Motor neuron (in vitro differentiated cells): ENCODE measurements at regions not wholly inside any gene's neighbourhood (a gene's known extent, or its start where the extent isn't known, plus 50 kb on each side); places are given as distances from the start of the nearest gene placed in this dataset.
"Not testable (repeated sequence)": the region's sequence is repeated elsewhere in the genome, so short reads cannot be mapped to it uniquely, and the experiment has no call there.

Experiments
- ATAC-seq, 8 experiments: fragments of 200-7000 bp; cut with Tn5 transposase; replicated peaks in 6 of 8; 2 replicates each; pipeline ENCODE4 v1.8.0; 2021; ENCODE audit warnings: mild to moderate bottlenecking in 8 of 8, moderate library complexity in 8 of 8
- H3K27ac ChIP-seq, 2 donors: fragments of 250-450 bp; sonication (Bioruptor Pico); 2 replicates each; pipeline ENCODE4 v1.9.0; 2021; ENCODE audit warnings: antibody characterized with exemption in 2 of 2, mild to moderate bottlenecking in 2 of 2, moderate library complexity in 1 of 2
- H3K4me1 ChIP-seq, 2 donors: fragments of 250-450 bp; sonication (Bioruptor Pico); replicated peaks in 1 of 2; 2 replicates each; pipeline ENCODE4 v1.6.1; 2021; ENCODE audit warnings: antibody characterized with exemption in 2 of 2, mild to moderate bottlenecking in 2 of 2, moderate library complexity in 1 of 2
- H3K4me3 ChIP-seq, 5 donors: fragments of 250-450 bp; sonication (Bioruptor Pico); 2 replicates each; pipeline ENCODE4 v1.9.0; 2021; ENCODE audit warnings: antibody characterized with exemption in 5 of 5, mild to moderate bottlenecking in 5 of 5, moderate library complexity in 4 of 5
- WGBS, 10 experiments: fragments of 450-650 bp; shearing (Covaris generic); methylation state at CpG; one replicate each; pipeline ENCODE4 v1.0.0; 2022; 5-methylcytosine and 5-hydroxymethylcytosine counted together
- in situ Hi-C, 9 experiments: fragments of 400-800 bp; cut with MboI; loops; one replicate each; pipeline ENCODE4 v1.15.0; 2021; ENCODE audit warnings: low sequenced_read_pairs in 9 of 9, low pct_unique_long_range_greater_than_20kb in 2 of 9; ENCODE audit not compliant: unreplicated experiment in 9 of 9

- WGBS, 10 experiments = 0 to 58% (median 26%) methylated on average over 1 to 4 of the region's 6 CpGs; no CpG with 5 or more reads in 1 of the 10 experiments
- in situ Hi-C loops = loop anchor here in 1 of 9 experiments (25.0 kb wide), 1 partner anchor 89 kb away; no protein-coding TSS in a partner anchor
- peak in 5 of 8 experiments; percentile 26 to 69 (median 49) for ATAC-seq
- peak overlapping the region; percentile 31 to 32 for H3K27ac ChIP-seq
- H3K4me3 ChIP-seq = no peak overlapping the region
- H3K4me1 ChIP-seq = peaks cover 50 to 58% of the 10 kb centered on the region in 2 donors
Observed at GRCh38 chr21:32951041-32951440, 74.7 kb upstream of the OLIG2 start.

GRCh38 chr21:32954353-32954752, 71.4 kb upstream of the OLIG2 start:
- no peak for ATAC-seq
- in situ Hi-C loops = loop anchor here in 1 of 9 experiments (25.0 kb wide), 1 partner anchor 92 kb away; no protein-coding TSS in a partner anchor
- H3K4me3 ChIP-seq = no peak overlapping the region
- no peak overlapping the region for H3K27ac ChIP-seq
- H3K4me1 ChIP-seq = peaks cover 77 to 79% of the 10 kb centered on the region in 2 donors
- 15 to 71% (median 39%) methylated on average over 1 to 6 of the region's 7 CpGs; no CpG with 5 or more reads in 2 of the 10 experiments for WGBS, 10 experiments

DNA sequence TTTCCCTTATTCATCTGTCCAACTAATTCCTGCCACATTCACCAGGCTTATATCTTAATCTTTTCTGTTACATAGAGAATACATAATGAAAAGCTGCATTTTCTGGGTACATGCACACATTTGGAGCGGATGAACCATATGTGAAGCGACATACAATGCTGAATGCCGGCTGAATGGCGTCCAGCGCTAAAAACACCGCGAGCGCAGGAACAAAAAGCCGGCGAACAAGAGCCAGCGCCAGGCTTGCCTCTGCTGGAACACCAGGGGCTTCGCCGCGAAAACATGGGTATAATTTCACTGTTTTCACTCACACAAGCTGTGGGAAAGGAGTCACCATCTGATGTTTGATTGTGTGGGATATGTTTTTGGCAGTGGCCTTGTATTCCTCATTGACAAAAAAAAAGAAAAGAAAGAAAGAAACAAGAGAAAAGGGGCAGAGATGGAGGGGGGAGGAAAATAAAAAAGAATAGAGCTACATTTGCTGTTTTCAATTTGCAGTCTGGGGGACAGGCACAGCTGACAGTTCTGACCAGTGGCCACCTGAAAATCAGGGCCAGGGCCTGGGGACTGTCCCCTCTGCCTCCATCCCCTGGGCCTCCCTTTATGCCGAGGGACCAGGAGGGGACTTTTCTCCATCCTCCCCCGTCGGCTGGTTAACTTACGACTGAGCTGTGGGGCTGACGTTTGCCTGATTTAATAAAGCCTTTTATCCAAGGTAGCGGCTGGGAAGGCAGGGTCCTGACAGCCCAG, 70.2 kb upstream of the OLIG2 start:
- 7 to 47% (median 20%) methylated on average over 2 to 18 of the region's 20 CpGs for WGBS, 10 experiments
- ATAC-seq = peak in 5 of 8 experiments; percentile 40 to 61 (median 59)
- in situ Hi-C loops = loop anchor here in 1 of 9 experiments (25.0 kb wide), 1 partner anchor 93 kb away; no protein-coding TSS in a partner anchor
- Histone ChIP-seq H3K4me3 (no peak overlapping the region), H3K27ac (peak overlapping the region; percentile 9 to 49), H3K4me1 (peaks cover 77 to 86% of the 10 kb centered on the region in 2 donors)

GRCh38 chr21:32956061-32956656, 69.6 kb upstream of the OLIG2 start:
- Histone ChIP-seq H3K4me1 (peaks cover 70 to 81% of the 10 kb centered on the region in 2 donors), H3K4me3 (no peak overlapping the region), H3K27ac (peak overlapping the region; percentile 9 to 49)
- WGBS, 10 experiments = 58 to 61% (median 59%) methylated on average over 1 to 6 of the region's 10 CpGs; no CpG with 5 or more reads in 6 of the 10 experiments
- peak in 4 of 8 experiments; percentile 15 to 43 (median 28) for ATAC-seq
- in situ Hi-C loops = loop anchor here in 1 of 9 experiments (25.0 kb wide), 1 partner anchor 94 kb away; no protein-coding TSS in a partner anchor

GRCh38 chr21:32957545-32957944, 68.2 kb upstream of the OLIG2 start:
- in situ Hi-C loops = loop anchor here in 1 of 9 experiments (25.0 kb wide), 1 partner anchor 95 kb away; no protein-coding TSS in a partner anchor
- no peak overlapping the region for H3K4me3 ChIP-seq
- no peak overlapping the region for H3K27ac ChIP-seq
- WGBS, 10 experiments = 32 to 88% (median 65%) methylated on average over 2 to 8 of the region's 8 CpGs; no CpG with 5 or more reads in 2 of the 10 experiments
- peak in 5 of 8 experiments; percentile 39 to 51 (median 43) for ATAC-seq
- peaks cover 62 to 71% of the 10 kb centered on the region in 2 donors for H3K4me1 ChIP-seq

GRCh38 chr21:32958288-32959002, 67.3 kb upstream of the OLIG2 start:
- WGBS, 10 experiments = 25 to 100% (median 80%) methylated on average over 1 to 6 of the region's 6 CpGs; no CpG with 5 or more reads in 2 of the 10 experiments
- ATAC-seq = peak in 2 of 8 experiments; percentile 27 to 48
- Histone ChIP-seq H3K4me3 (no peak overlapping the region), H3K27ac (no peak overlapping the region), H3K4me1 (peaks cover 59 to 67% of the 10 kb centered on the region in 2 donors)
- in situ Hi-C loops = loop anchor here in 1 of 9 experiments (25.0 kb wide), 1 partner anchor 96 kb away; no protein-coding TSS in a partner anchor

GRCh38 chr21:32962268-32962667, 63.5 kb upstream of the OLIG2 start:
- in situ Hi-C loops = loop anchor here in 1 of 9 experiments (25.0 kb wide), 1 partner anchor 100 kb away; no protein-coding TSS in a partner anchor
- no peak for ATAC-seq
- H3K4me1 ChIP-seq = peaks cover 30 to 47% of the 10 kb centered on the region in 2 donors
- no peak overlapping the region for H3K27ac ChIP-seq
- 0 to 54% (median 16%) methylated on average over 1 to 4 of the region's 4 CpGs; no CpG with 5 or more reads in 3 of the 10 experiments for WGBS, 10 experiments
- H3K4me3 ChIP-seq = no peak overlapping the region

- H3K4me1 ChIP-seq = peaks cover 13 to 22% of the 10 kb centered on the region in 2 donors
- H3K27ac ChIP-seq = no peak overlapping the region
- ATAC-seq = peak in 5 of 8 experiments; percentile 45 to 68 (median 55)
- 9 to 50% (median 24%) methylated on average over 1 to 4 of the region's 4 CpGs; no CpG with 5 or more reads in 1 of the 10 experiments for WGBS, 10 experiments
- H3K4me3 ChIP-seq = no peak overlapping the region
- in situ Hi-C loops = loop anchor here in 1 of 9 experiments (25.0 kb wide), 1 partner anchor 103 kb away; no protein-coding TSS in a partner anchor
Observed at GRCh38 chr21:32965129-32965680, 60.5 kb upstream of the OLIG2 start.

DNA sequence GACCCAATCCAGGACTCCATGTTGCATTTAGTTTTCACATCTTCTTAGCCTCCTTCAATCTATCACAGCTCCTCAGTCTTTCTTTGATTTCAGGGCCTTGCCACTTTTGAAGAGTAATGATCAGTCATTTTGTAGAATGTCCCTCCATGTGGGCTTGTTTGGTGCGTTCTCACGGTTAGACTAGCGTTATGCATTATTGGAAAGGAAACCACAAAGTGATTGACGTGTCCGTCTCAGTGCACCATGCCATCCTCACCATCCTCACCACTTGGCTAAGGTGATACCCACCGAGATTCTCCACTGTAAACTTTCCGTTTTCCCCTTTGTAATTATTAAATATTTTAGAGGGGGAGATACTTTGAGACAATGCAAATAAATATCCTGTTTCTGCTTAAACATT, 59.6 kb upstream of the OLIG2 start:
- 45 to 100% (median 90%) methylated on average over 2 to 7 of the region's 7 CpGs for WGBS, 10 experiments
- ATAC-seq = no peak
- in situ Hi-C loops = loop anchor here in 1 of 9 experiments (25.0 kb wide), 1 partner anchor 104 kb away; no protein-coding TSS in a partner anchor
- Histone ChIP-seq H3K4me3 (no peak overlapping the region), H3K4me1 (peaks cover 12 to 22% of the 10 kb centered on the region in 2 donors), H3K27ac (no peak overlapping the region)

DNA sequence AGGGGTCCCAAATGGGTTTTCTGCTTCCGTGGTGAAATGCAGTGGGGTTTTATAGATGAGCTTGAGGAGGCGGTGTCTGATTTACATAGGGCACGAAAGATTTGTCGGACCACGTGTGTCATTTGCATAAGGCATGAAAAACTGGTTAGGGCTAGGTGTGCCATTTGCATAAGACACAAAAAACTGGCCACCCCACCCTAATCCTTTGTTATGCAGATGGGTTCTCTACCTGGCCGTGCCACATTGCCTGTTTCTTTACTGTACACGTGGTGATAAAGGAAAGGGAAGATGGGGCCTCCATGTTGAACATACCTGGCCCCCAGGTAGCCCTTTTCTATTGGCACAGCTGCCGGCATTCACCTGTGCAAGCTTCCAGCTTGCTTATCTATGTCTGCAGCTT, 57.6 kb upstream of the OLIG2 start:
- not testable (repeated sequence) for H3K27ac ChIP-seq, ATAC-seq, H3K4me3 ChIP-seq
- in situ Hi-C loops = loop anchor here in 1 of 9 experiments (25.0 kb wide), 1 partner anchor 106 kb away; no protein-coding TSS in a partner anchor
- WGBS, 10 experiments = 0 to 80% (median 43%) methylated on average over 1 to 7 of the region's 8 CpGs; no CpG with 5 or more reads in 2 of the 10 experiments
- H3K4me1 ChIP-seq = peaks cover 20 to 37% of the 10 kb centered on the region in 2 donors

DNA sequence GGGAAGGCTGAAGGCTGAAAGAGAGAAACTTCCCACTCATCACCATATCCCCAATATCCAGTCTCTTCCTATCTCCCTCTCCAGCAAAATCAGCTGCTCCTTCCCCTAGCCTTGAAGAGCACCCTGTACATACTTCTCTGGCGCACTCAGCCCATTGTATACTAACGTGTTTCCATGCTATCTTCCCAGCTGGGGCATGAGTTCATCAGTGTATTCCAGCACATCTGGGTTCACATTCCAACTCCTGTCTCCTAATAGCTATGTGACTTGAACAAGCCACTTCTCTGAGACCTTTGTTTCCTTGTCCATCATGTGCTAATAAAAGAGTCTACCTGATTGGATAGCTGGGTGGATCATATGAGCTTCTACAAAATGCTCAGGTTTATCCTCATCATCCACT, 51.1 kb upstream of the OLIG2 start:
- in situ Hi-C loops = loop anchor here in 1 of 9 experiments (25.0 kb wide), 2 partner anchors 112 to 463 kb away; no protein-coding TSS in a partner anchor
- no peak for ATAC-seq
- Histone ChIP-seq H3K27ac (no peak overlapping the region), H3K4me1 (peaks cover 54 to 57% of the 10 kb centered on the region in 2 donors), H3K4me3 (no peak overlapping the region)
- WGBS, 10 experiments = 30 to 100% (median 95%) methylated on average over 1 to 2 of the region's 2 CpGs; no CpG with 5 or more reads in 6 of the 10 experiments
